HG02588 (cell line): ENCODE measurements at regions not wholly inside any gene's neighbourhood (a gene's known extent, or its start where the extent isn't known, plus 50 kb on each side); places are given as distances from the start of the nearest gene placed in this dataset.
"Not testable (repeated sequence)": the region's sequence is repeated elsewhere in the genome, so short reads cannot be mapped to it uniquely, and the experiment has no call there.

Source experiments
- ATAC-seq: cut with Tn5 transposase; IDR thresholded peaks from one replicate; pipeline ENCODE4 v1.9.1; 2021; ENCODE audit warnings: mild to moderate bottlenecking, moderate library complexity; ENCODE audit not compliant: unreplicated experiment

DNA sequence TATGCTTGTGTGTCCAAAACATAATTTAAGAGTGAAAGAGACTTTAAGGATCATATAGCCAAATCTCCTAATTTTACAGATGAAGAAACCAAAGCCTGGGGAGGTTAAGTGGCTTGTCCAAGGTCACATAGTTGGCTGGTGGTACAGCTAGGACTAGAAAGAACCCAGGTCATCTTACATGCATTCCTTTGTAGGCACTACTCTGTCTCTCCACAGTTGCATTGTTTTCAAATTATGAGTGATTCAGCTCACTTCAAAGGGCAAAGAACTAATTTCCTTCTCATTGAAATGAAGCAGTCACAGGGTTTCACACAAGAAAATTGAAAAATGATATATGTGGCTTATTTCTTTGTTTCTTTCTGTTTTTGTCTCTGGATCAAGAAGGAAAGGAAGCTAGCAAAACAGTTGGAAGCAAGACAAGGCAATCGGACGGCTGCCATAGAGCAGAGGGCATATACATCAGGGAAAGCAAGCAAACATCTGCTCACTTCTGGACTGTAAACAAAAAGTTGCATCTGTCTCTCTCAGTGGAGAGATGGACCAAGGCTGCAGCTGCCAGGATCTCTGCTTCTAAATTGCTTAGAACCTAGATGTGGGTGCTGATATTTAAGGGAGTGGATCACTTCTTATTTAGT, 107.5 kb upstream of the AMOT start:
- no peak for ATAC-seq

DNA sequence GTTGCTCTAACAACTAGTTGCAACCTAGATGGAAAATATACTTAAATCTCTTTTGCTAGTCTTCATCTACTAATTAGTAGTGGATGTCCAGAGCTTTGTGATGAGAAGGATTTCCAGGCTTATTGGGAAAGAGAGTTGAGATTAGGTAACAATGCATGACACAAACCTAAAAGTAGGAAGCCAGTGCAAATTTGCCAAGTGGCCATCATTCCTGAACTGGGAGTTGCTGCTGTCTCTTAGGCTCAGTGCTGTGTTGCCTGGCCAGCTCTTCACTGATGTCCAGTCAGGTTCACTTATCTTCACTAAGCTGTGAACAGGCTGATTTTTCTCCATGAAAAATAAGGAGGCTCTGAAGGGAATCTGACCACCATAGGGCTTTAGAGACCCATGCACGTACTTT, 105.6 kb upstream of the AMOT start:
- ATAC-seq: no peak

GRCh38 chrX:112945826-112946225, 105.2 kb upstream of the AMOT start:
- ATAC-seq: no peak

DNA sequence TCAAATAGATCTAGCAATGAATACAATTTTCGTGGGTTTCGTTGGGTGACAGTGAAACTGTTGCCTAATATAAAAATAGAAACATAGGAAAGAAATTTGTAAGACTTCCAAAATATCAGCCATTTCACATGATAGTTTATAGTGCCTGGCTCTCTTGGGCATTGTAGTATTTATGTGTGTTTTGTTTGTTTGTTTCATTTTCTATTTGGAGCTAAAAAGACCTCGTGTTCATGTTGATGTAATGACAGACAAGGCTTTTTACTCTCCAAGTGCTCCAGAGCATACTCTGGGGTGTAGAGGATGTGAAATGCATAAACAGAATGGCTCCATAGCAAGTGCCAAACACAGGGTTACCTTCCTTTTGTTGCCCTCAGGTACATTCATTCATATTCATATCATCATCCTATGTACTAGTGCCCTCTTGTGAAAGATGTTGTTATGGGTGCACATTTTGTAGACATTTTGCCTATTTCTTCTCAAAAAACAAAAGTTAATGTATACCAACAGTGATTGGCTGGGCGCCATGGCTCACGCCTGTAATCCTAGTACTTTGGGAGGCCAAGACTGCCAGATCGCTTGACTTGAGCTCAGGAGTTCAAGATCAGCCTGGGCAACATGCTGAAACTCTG, 100.7 kb upstream of the AMOT start:
- ATAC-seq: no peak

DNA sequence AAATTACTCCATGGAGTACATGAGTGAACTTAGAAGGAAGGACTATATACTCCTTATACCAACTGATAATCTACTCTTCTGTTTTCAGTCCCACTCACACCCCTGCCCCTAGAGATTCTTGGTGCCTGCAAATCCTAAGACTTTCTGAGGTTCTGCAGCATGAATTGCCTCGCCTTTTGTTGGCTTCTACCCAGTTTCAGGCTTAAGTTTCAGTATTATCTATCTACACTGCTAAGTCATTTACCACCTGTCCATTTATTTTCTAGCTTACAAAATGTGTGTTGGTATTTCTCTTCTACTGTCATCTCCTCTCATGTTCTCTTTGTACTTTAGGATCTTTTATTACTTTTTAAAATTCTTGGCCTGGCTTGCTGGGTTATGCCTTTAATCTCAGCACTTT, 94.4 kb upstream of the AMOT start:
- ATAC-seq: no peak

- no peak for ATAC-seq
These were observed 91.3 kb upstream of the AMOT start for GRCh38 chrX:112931900-112932299.

GRCh38 chrX:112931478-112931877, 90.8 kb upstream of the AMOT start:
- no peak for ATAC-seq

GRCh38 chrX:112923381-112923780, 82.8 kb upstream of the AMOT start:
- ATAC-seq: not testable (repeated sequence)

DNA sequence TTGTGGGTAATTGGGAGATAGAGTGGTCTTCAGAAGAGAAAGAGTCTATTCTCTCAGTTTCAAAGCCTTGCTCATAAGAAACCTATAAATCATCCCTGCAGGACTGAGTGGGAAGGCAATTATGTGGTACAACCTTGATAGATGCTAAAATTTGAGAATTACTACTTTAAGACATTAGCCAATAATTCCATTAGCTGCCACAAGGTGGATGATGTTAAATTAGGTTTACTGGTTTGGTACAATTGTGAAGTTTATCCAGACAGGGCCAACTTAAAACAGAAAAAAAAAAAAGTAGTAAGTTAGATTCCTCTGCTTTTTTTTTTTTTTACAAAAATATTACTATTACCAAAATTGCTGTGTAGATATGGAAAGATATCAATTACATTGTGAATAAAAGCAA, 73.2 kb upstream of the AMOT start:
- ATAC-seq: no peak

- ATAC-seq: no peak
These were observed 69.8 kb upstream of the AMOT start for GRCh38 chrX:112910418-112910817.

- no peak for ATAC-seq
These were observed 61.5 kb upstream of the AMOT start for GRCh38 chrX:112901869-112902725.

DNA sequence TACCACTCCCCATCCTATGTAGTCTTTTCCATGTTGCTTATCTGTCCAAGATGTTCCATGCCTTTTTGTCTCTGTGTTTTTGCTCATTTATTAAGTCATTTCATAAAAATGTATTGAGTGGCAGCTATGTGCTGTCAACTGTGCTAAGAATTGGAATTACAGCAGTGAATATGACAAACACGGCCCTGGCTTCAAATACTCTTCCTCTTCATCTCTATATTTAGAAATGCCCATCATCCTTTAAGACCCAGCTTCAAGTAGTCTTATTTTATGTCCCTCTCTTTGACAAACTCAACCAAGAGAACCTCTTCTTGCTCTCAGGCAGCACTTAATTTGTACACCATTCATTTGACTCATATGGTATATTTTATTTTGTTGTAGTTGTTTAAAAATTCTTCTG, 55.4 kb upstream of the AMOT start:
- ATAC-seq: no peak
